CD14-positive monocyte (primary cell): ENCODE measurements at regions not wholly inside any gene's neighbourhood (a gene's known extent, or its start where the extent isn't known, plus 50 kb on each side); places are given as distances from the start of the nearest gene placed in this dataset.

Source experiments
- DNase-seq, 3 donors: peaks; one replicate each; pipeline ENCODE4 v3.0.0-alpha.2; 2011 to 2022
- H2AFZ ChIP-seq: 2 replicates; pipeline ENCODE4 v1.6.0; 2012; ENCODE audit warnings: mild to moderate bottlenecking, low read depth, low read length, inconsistent platforms; ENCODE audit not compliant: insufficient read depth, poor library complexity, severe bottlenecking
- H3K27ac ChIP-seq, 2 donors: 1 replicate in 1 of 2; 2 replicates in 1 of 2; pipeline ENCODE4 v1.5.1; 2012 to 2013; ENCODE audit warnings: low read length in 2 of 2, control low read depth in 1 of 2, inconsistent platforms in 1 of 2, low read depth in 1 of 2, mild to moderate bottlenecking in 1 of 2
- H3K27me3 ChIP-seq, 2 donors: one replicate each; pipeline versions ENCODE4 v1.6.0 to v1.6.1; 2011 to 2013; ENCODE audit warnings: low read length in 2 of 2; ENCODE audit not compliant: control insufficient read depth in 2 of 2, insufficient read depth in 2 of 2
- H3K36me3 ChIP-seq, 2 donors: replicated peaks in 1 of 2; 1 replicate in 1 of 2; 2 replicates in 1 of 2; pipeline versions ENCODE4 v1.5.1 to v1.6.1; 2012 to 2013; ENCODE audit warnings: low read length in 2 of 2, control low read depth in 1 of 2, inconsistent platforms in 1 of 2, mild to moderate bottlenecking in 1 of 2; ENCODE audit not compliant: insufficient read depth in 2 of 2, control insufficient read depth in 1 of 2
- H3K4me1 ChIP-seq, 2 donors: 1 replicate in 1 of 2; 2 replicates in 1 of 2; pipeline versions ENCODE4 v1.5.1 to v1.6.1; 2012 to 2013; ENCODE audit warnings: low read length in 2 of 2, control low read depth in 1 of 2, inconsistent platforms in 1 of 2, mild to moderate bottlenecking in 1 of 2, moderate library complexity in 1 of 2; ENCODE audit not compliant: insufficient read depth in 2 of 2, control insufficient read depth in 1 of 2
- H3K4me2 ChIP-seq: replicated peaks from 2 replicates; pipeline ENCODE3; 2012; ENCODE audit warnings: low read length, moderate library complexity, mild to moderate bottlenecking; ENCODE audit not compliant: poor library complexity, severe bottlenecking; ENCODE audit errors: extremely low read depth
- H3K4me3 ChIP-seq, 3 experiments: fragments of 200-600 bp in 1 of 3; sonication (generic) in 1 of 3; replicated peaks in 1 of 3; 1 replicate in 2 of 3; 2 replicates in 1 of 3; pipeline ENCODE4 v1.5.1; 2011 to 2013; ENCODE audit warnings: low read length in 3 of 3, mild to moderate bottlenecking in 3 of 3, control low read depth in 2 of 3, low read depth in 2 of 3, inconsistent platforms in 1 of 3, moderate library complexity in 1 of 3
- H3K79me2 ChIP-seq: 2 replicates; pipeline ENCODE4 v1.6.0; 2012; ENCODE audit warnings: mild to moderate bottlenecking, control low read depth, inconsistent platforms, low read length, moderate library complexity; ENCODE audit not compliant: insufficient read depth
- H3K9ac ChIP-seq: 2 replicates; pipeline ENCODE4 v1.6.0; 2017; ENCODE audit warnings: low read length, mild to moderate bottlenecking; ENCODE audit not compliant: insufficient read depth, poor library complexity, severe bottlenecking
- H3K9me3 ChIP-seq, 2 donors: replicated peaks in 1 of 2; 1 replicate in 1 of 2; 2 replicates in 1 of 2; pipeline versions ENCODE4 v1.5.1 to v1.6.1; 2012 to 2013; ENCODE audit warnings: low read length in 2 of 2, control low read depth in 1 of 2; ENCODE audit not compliant: control insufficient read depth in 1 of 2, insufficient read depth in 1 of 2
- H4K20me1 ChIP-seq: 2 replicates; pipeline ENCODE4 v1.6.0; 2012; ENCODE audit warnings: mild to moderate bottlenecking, low read length, control low read depth, moderate library complexity; ENCODE audit not compliant: insufficient read depth
- H3K27ac Mint-ChIP-seq, 7 donors: one replicate each; pipeline ENCODE4 v1.8.0; 2020; ENCODE audit warnings: mild to moderate bottlenecking in 7 of 7, mixed read lengths in 7 of 7, moderate library complexity in 6 of 7, inconsistent platforms in 2 of 7
- H3K27me3 Mint-ChIP-seq, 3 donors: one replicate each; pipeline ENCODE4 v1.8.0; 2021 to 2022; ENCODE audit warnings: low read depth in 3 of 3, mild to moderate bottlenecking in 3 of 3, mixed read lengths in 3 of 3, moderate library complexity in 3 of 3, inconsistent platforms in 1 of 3
- H3K36me3 Mint-ChIP-seq, 2 donors: one replicate each; pipeline ENCODE4 v1.8.0; 2020; ENCODE audit warnings: mixed read lengths in 2 of 2, inconsistent platforms in 1 of 2, mild to moderate bottlenecking in 1 of 2
- H3K4me1 Mint-ChIP-seq: one replicate; pipeline ENCODE4 v1.8.0; 2020; ENCODE audit warnings: mild to moderate bottlenecking, mixed read lengths
- H3K4me3 Mint-ChIP-seq, 2 donors: one replicate each; pipeline ENCODE4 v1.8.0; 2020; ENCODE audit warnings: mild to moderate bottlenecking in 2 of 2, mixed read lengths in 2 of 2, moderate library complexity in 1 of 2
- H3K9me3 Mint-ChIP-seq, 7 donors: one replicate each; pipeline ENCODE4 v1.8.0; 2020 to 2022; ENCODE audit warnings: mixed read lengths in 7 of 7, mild to moderate bottlenecking in 6 of 7, moderate library complexity in 6 of 7, inconsistent platforms in 2 of 7
- WGBS: methylation state at CpG from one replicate; pipeline ENCODE4 v1.1.5; 2013; ENCODE audit warnings: missing lambda C conversion rate; ENCODE audit not compliant: insufficient coverage; 5-methylcytosine and 5-hydroxymethylcytosine counted together
- intact Hi-C, 2 donors: fragments of 100-400 bp; cut with micrococcal nuclease; formaldehyde crosslinking; loops; one replicate each; pipeline versions ENCODE4 v1.15.0 to v1.15.1; 2023
- TF ChIP-seq, protein P1 (sequence below): fragments of 200-600 bp; IDR thresholded peaks from one replicate; pipeline ENCODE4 v1.8.0; 2022; ENCODE audit warnings: antibody characterized with exemption, mild to moderate bottlenecking

DNA sequence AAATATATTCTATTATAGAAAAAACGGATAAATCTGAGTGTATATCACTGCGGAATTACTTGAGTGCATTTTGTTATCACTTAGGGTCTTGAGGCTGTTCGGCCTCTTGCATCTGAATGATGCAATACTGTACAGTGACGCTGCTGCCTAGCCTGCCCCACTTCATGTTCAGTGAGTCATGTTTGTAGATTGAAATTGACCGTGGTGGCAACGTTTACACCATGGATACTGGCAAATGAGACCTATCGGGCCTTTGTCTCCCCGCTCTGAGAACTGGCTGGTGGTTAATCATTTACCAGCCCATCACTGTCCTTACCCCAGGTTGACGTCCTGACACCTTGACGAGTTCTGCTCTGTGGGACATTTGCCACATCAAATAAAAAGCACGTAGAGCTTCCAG is 510.1 kb upstream of the ADAMTS16 start:
- TF ChIP-seq, protein P1, sequence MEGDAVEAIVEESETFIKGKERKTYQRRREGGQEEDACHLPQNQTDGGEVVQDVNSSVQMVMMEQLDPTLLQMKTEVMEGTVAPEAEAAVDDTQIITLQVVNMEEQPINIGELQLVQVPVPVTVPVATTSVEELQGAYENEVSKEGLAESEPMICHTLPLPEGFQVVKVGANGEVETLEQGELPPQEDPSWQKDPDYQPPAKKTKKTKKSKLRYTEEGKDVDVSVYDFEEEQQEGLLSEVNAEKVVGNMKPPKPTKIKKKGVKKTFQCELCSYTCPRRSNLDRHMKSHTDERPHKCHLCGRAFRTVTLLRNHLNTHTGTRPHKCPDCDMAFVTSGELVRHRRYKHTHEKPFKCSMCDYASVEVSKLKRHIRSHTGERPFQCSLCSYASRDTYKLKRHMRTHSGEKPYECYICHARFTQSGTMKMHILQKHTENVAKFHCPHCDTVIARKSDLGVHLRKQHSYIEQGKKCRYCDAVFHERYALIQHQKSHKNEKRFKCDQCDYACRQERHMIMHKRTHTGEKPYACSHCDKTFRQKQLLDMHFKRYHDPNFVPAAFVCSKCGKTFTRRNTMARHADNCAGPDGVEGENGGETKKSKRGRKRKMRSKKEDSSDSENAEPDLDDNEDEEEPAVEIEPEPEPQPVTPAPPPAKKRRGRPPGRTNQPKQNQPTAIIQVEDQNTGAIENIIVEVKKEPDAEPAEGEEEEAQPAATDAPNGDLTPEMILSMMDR = no peak
- DNase-seq = no peak
- Histone ChIP-seq H3K9ac (no peak overlapping the region), H3K9me3 (peaks cover 8 to 18% of the 10 kb centered on the region in 2 donors), H3K4me2 (no peak overlapping the region), H3K4me3 (no peak overlapping the region), H4K20me1 (no peaks in the 10 kb centered on the region), H3K27me3 (no peaks in the 10 kb centered on the region), H3K4me1 (no peaks in the 10 kb centered on the region), H3K36me3 (no peaks in the 10 kb centered on the region), H2AFZ (no peak overlapping the region), H3K79me2 (no peaks in the 10 kb centered on the region), H3K27ac (no peak overlapping the region)
- no peak overlapping the region for H3K4me3 Mint-ChIP-seq
- no peak overlapping the region for H3K27ac Mint-ChIP-seq
- intact Hi-C loops = no loop called here
- 95% methylated on average over 7 of the region's 11 CpGs for WGBS
- no peaks in the 10 kb centered on the region for H3K36me3 Mint-ChIP-seq
- no peaks in the 10 kb centered on the region for H3K27me3 Mint-ChIP-seq
- H3K4me1 Mint-ChIP-seq = no peaks in the 10 kb centered on the region
- peaks cover 0 to 7% (median 2%) of the 10 kb centered on the region in 7 donors for H3K9me3 Mint-ChIP-seq

DNA sequence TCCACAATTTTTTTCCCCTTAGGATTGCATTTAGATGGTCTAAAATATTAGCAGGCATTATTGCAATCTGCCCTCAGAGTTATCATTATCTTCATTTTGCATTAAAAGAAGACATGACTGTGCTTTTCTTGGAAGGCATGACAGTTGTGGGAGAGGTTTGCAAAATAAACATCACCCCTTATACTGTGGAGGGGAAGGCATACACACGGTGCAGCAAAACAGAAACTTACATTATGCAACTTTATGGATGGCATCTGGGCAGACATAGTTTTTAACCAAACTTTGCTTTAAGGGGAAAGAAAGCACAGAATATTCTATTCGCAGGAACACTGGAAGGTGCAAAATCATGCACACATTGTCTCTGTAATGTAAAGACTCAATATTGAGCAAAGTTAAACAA is 505.8 kb upstream of the ADAMTS16 start:
- Mint-ChIP-seq H3K27me3 (no peaks in the 10 kb centered on the region), H3K36me3 (no peaks in the 10 kb centered on the region), H3K9me3 (peaks cover 0 to 7% (median 0%) of the 10 kb centered on the region in 7 donors), H3K4me1 (no peaks in the 10 kb centered on the region), H3K4me3 (no peak overlapping the region), H3K27ac (no peak overlapping the region)
- no peaks in the 10 kb centered on the region for H3K36me3 ChIP-seq
- TF ChIP-seq, protein P1 = no peak
- no peak overlapping the region for H3K4me2 ChIP-seq
- no peaks in the 10 kb centered on the region for H4K20me1 ChIP-seq
- no peaks in the 10 kb centered on the region for H3K4me1 ChIP-seq
- no peak overlapping the region for H2AFZ ChIP-seq
- no peak overlapping the region for H3K4me3 ChIP-seq
- no peak for DNase-seq
- intact Hi-C loops = no loop called here
- H3K79me2 ChIP-seq = no peaks in the 10 kb centered on the region
- no peak overlapping the region for H3K27ac ChIP-seq
- H3K27me3 ChIP-seq = no peaks in the 10 kb centered on the region
- 100% methylated on average over 1 of the region's 2 CpGs for WGBS
- peaks cover 8 to 16% of the 10 kb centered on the region in 2 donors for H3K9me3 ChIP-seq
- no peak overlapping the region for H3K9ac ChIP-seq
